Tibial nerve (tissue), 4 donors: ENCODE measurements at regions not wholly inside any gene's neighbourhood (a gene's known extent, or its start where the extent isn't known, plus 50 kb on each side); places are given as distances from the start of the nearest gene placed in this dataset.

Experiments used
- DNase-seq, 2 donors: peaks; one replicate each; pipeline ENCODE4 v3.0.0-alpha.2; 2019; ENCODE audit warnings: low spot score in 2 of 2
- H3K27ac ChIP-seq, 4 donors: fragments of 200-600 bp; sonication (generic) in 3 of 4; one replicate each; pipeline ENCODE4 v1.5.1; 2017 to 2019; ENCODE audit warnings: mild to moderate bottlenecking in 1 of 4
- H3K27me3 ChIP-seq, 2 donors: fragments of 200-600 bp; sonication (generic) in 1 of 2; one replicate each; pipeline versions ENCODE4 v1.5.1 to v1.6.0; 2017 to 2019
- H3K36me3 ChIP-seq, 3 donors: fragments of 200-600 bp; sonication (generic); one replicate each; pipeline ENCODE4 v1.5.1; 2018 to 2019
- H3K4me1 ChIP-seq, 4 donors: fragments of 200-600 bp; sonication (generic) in 3 of 4; one replicate each; pipeline ENCODE4 v1.5.1; 2017 to 2019
- H3K4me3 ChIP-seq, 4 donors: fragments of 200-600 bp; sonication (generic) in 3 of 4; one replicate each; pipeline ENCODE4 v1.5.1; 2017 to 2019; ENCODE audit warnings: mild to moderate bottlenecking in 1 of 4, moderate library complexity in 1 of 4
- H3K9me3 ChIP-seq, 4 donors: fragments of 200-600 bp; sonication (generic) in 3 of 4; one replicate each; pipeline ENCODE4 v1.5.1; 2017 to 2019
- CTCF ChIP-seq, 5 experiments: fragments of 200-600 bp in 3 of 5; fragments of 450-650 bp in 2 of 5; sonication (generic) in 3 of 5; IDR thresholded peaks; one replicate each; pipeline ENCODE4 v1.5.1; 2016 to 2019; ENCODE audit warnings: antibody characterized with exemption in 5 of 5, mild to moderate bottlenecking in 3 of 5, moderate library complexity in 2 of 5
- EP300 ChIP-seq, 2 donors: sonication (generic); formaldehyde crosslinking; IDR thresholded peaks; one replicate each; pipeline ENCODE4 v1.6.1; 2017; ENCODE audit warnings: antibody characterized with exemption in 2 of 2, mild to moderate bottlenecking in 1 of 2
- POLR2A ChIP-seq, 2 donors: fragments of 450-650 bp; IDR thresholded peaks; one replicate each; pipeline ENCODE4 v1.6.1; 2017; ENCODE audit warnings: antibody characterized with exemption in 2 of 2, mild to moderate bottlenecking in 2 of 2, moderate library complexity in 2 of 2
- WGBS, 2 donors: methylation state at CpG; one replicate each; pipeline ENCODE4 v1.1.5; 2018; 5-methylcytosine and 5-hydroxymethylcytosine counted together

- Histone ChIP-seq H3K27ac (no peak overlapping the region), H3K36me3 (no peaks in the 10 kb centered on the region), H3K9me3 (no peaks in the 10 kb centered on the region), H3K4me1 (no peaks in the 10 kb centered on the region), H3K4me3 (no peak overlapping the region), H3K27me3 (no peaks in the 10 kb centered on the region)
- DNase-seq, result no peak
- WGBS, 2 donors, result 36 to 59% methylated on average over 3 of the region's 3 CpGs
- TF ChIP-seq POLR2A (IDR thresholded peaks at IDR 0.05) (no peak), EP300 (IDR thresholded peaks at IDR 0.05) (no peak), CTCF (IDR thresholded peaks at IDR 0.05) (no peak)
These were observed 114.0 kb downstream of the SLC38A4 start for GRCh38 chr12:46711756-46712155.

GRCh38 chr12:46710125-46710743, 115.6 kb downstream of the SLC38A4 start:
- no peaks in the 10 kb centered on the region for H3K9me3 ChIP-seq
- no peaks in the 10 kb centered on the region for H3K36me3 ChIP-seq
- no peak for DNase-seq
- H3K27me3 ChIP-seq, result no peaks in the 10 kb centered on the region
- 92 to 97% methylated on average over 9 of the region's 9 CpGs for WGBS, 2 donors
- no peak overlapping the region for H3K27ac ChIP-seq
- no peak overlapping the region for H3K4me3 ChIP-seq
- H3K4me1 ChIP-seq, result no peaks in the 10 kb centered on the region
- TF ChIP-seq EP300 (IDR thresholded peaks at IDR 0.05), result no peak
- TF ChIP-seq POLR2A (IDR thresholded peaks at IDR 0.05), result no peak
- no peak for TF ChIP-seq CTCF (IDR thresholded peaks at IDR 0.05)

- Histone ChIP-seq H3K36me3 (no peaks in the 10 kb centered on the region), H3K9me3 (peaks cover 0 to 8% (median 0%) of the 10 kb centered on the region in 4 donors), H3K27ac (no peak overlapping the region), H3K4me1 (no peaks in the 10 kb centered on the region), H3K4me3 (no peak overlapping the region), H3K27me3 (no peaks in the 10 kb centered on the region)
- 72 to 78% methylated on average over 9 of the region's 9 CpGs for WGBS, 2 donors
- TF ChIP-seq EP300 (IDR thresholded peaks at IDR 0.05), result no peak
- TF ChIP-seq POLR2A (IDR thresholded peaks at IDR 0.05), result no peak
- TF ChIP-seq CTCF (IDR thresholded peaks at IDR 0.05), result no peak
- DNase-seq, result no peak
These were observed 123.0 kb downstream of the SLC38A4 start for GRCh38 chr12:46702581-46703344.

- no peak for TF ChIP-seq POLR2A (IDR thresholded peaks at IDR 0.05)
- no peak for TF ChIP-seq CTCF (IDR thresholded peaks at IDR 0.05)
- TF ChIP-seq EP300 (IDR thresholded peaks at IDR 0.05), result no peak
- Histone ChIP-seq H3K4me3 (no peak overlapping the region), H3K9me3 (peaks cover 0 to 11% (median 2%) of the 10 kb centered on the region in 4 donors), H3K27ac (no peak overlapping the region), H3K27me3 (no peaks in the 10 kb centered on the region), H3K4me1 (no peaks in the 10 kb centered on the region), H3K36me3 (no peaks in the 10 kb centered on the region)
- no peak for DNase-seq
These were observed 124.4 kb downstream of the SLC38A4 start for GRCh38 chr12:46701356-46701755.

- no peak overlapping the region for H3K4me3 ChIP-seq
- H3K9me3 ChIP-seq, result peaks cover 0 to 11% (median 2%) of the 10 kb centered on the region in 4 donors
- H3K27me3 ChIP-seq, result no peaks in the 10 kb centered on the region
- H3K36me3 ChIP-seq, result no peaks in the 10 kb centered on the region
- TF ChIP-seq EP300 (IDR thresholded peaks at IDR 0.05) (no peak), CTCF (IDR thresholded peaks at IDR 0.05) (no peak), POLR2A (IDR thresholded peaks at IDR 0.05) (no peak)
- H3K27ac ChIP-seq, result no peak overlapping the region
- H3K4me1 ChIP-seq, result no peaks in the 10 kb centered on the region
- no peak for DNase-seq
These were observed 125.8 kb downstream of the SLC38A4 start for GRCh38 chr12:46699986-46700385.
